GM23338 (cell line): ENCODE measurements at regions not wholly inside any gene's neighbourhood (a gene's known extent, or its start where the extent isn't known, plus 50 kb on each side); places are given as distances from the start of the nearest gene placed in this dataset.

Source experiments
- ATAC-seq: fragments of 200-7000 bp; cut with Tn5 transposase; 3 replicates; pipeline ENCODE4 v1.9.1; 2020
- DNase-seq: peaks from one replicate; pipeline ENCODE4 v3.0.0-alpha.2; 2015; ENCODE audit warnings: low spot score
- H2AFZ ChIP-seq: fragments of 200-600 bp; sonication (generic); 2 replicates; pipeline ENCODE4 v1.8.0; 2016; ENCODE audit warnings: antibody characterized with exemption, mild to moderate bottlenecking, moderate library complexity
- H3F3A ChIP-seq: fragments of 200-600 bp; sonication (generic); replicated peaks from 2 replicates; pipeline ENCODE4 v1.8.0; 2017; ENCODE audit warnings: antibody characterized with exemption, mixed run types, low read depth
- H3K27ac ChIP-seq: fragments of 200-600 bp; sonication (generic); 2 replicates; pipeline ENCODE4 v1.6.1; 2016; ENCODE audit warnings: low read depth
- H3K27me3 ChIP-seq: fragments of 200-600 bp; sonication (generic); 2 replicates; pipeline ENCODE4 v1.8.0; 2016; ENCODE audit warnings: mild to moderate bottlenecking, mixed run types, moderate library complexity; ENCODE audit not compliant: insufficient read depth
- H3K36me3 ChIP-seq: fragments of 200-600 bp; sonication (generic); 2 replicates; pipeline ENCODE4 v1.8.0; 2016; ENCODE audit warnings: mild to moderate bottlenecking; ENCODE audit not compliant: insufficient read depth
- H3K4me1 ChIP-seq: fragments of 200-600 bp; sonication (generic); 2 replicates; pipeline ENCODE4 v1.8.0; 2016; ENCODE audit warnings: mild to moderate bottlenecking, moderate library complexity; ENCODE audit not compliant: insufficient read depth
- H3K4me2 ChIP-seq: fragments of 200-600 bp; sonication (generic); 2 replicates; pipeline ENCODE4 v1.7.1; 2017; ENCODE audit warnings: mixed run types
- H3K4me3 ChIP-seq: fragments of 200-600 bp; sonication (generic); 2 replicates; pipeline ENCODE4 v1.6.1; 2016; ENCODE audit warnings: mixed run types
- H3K79me2 ChIP-seq: fragments of 200-600 bp; sonication (generic); replicated peaks from 2 replicates; pipeline ENCODE4 v1.8.0; 2017; ENCODE audit warnings: mild to moderate bottlenecking; ENCODE audit not compliant: insufficient read depth
- H3K9me2 ChIP-seq: fragments of 200-600 bp; sonication (generic); 2 replicates; pipeline ENCODE4 v1.8.0; 2017; ENCODE audit not compliant: insufficient read depth
- H4K20me1 ChIP-seq: fragments of 200-600 bp; sonication (generic); replicated peaks from 2 replicates; pipeline ENCODE4 v1.8.0; 2017; ENCODE audit warnings: mild to moderate bottlenecking; ENCODE audit not compliant: insufficient read depth
- H3K27ac Mint-ChIP-seq: 2 replicates; pipeline ENCODE4 v1.8.0; 2020; ENCODE audit warnings: inconsistent platforms, mild to moderate bottlenecking, moderate library complexity, mixed read lengths
- H3K27me3 Mint-ChIP-seq: 3 replicates; pipeline ENCODE4 v1.8.0; 2022; ENCODE audit warnings: low read depth, mild to moderate bottlenecking, moderate library complexity, mixed read lengths, inconsistent platforms; ENCODE audit not compliant: insufficient read depth, poor library complexity
- H3K36me3 Mint-ChIP-seq: 3 replicates; pipeline ENCODE4 v1.8.0; 2021; ENCODE audit warnings: low read depth, mild to moderate bottlenecking, inconsistent platforms, moderate library complexity, mixed read lengths
- H3K4me1 Mint-ChIP-seq: 3 replicates; pipeline ENCODE4 v1.8.0; 2020; ENCODE audit warnings: mild to moderate bottlenecking, inconsistent platforms, mixed read lengths
- H3K4me3 Mint-ChIP-seq: 3 replicates; pipeline ENCODE4 v1.8.0; 2021; ENCODE audit warnings: moderate library complexity, mild to moderate bottlenecking, inconsistent platforms, mixed read lengths
- H3K9me3 Mint-ChIP-seq: 3 replicates; pipeline ENCODE4 v1.8.0; 2020; ENCODE audit warnings: moderate library complexity, mild to moderate bottlenecking, inconsistent platforms, mixed read lengths
- CREB1 ChIP-seq: fragments of 250-450 bp; sonication (Bioruptor Pico); IDR thresholded peaks from 2 replicates; pipeline ENCODE4 v1.5.0; 2020; ENCODE audit warnings: low read depth, mild to moderate bottlenecking, moderate library complexity
- CTCF ChIP-seq, 2 experiments: fragments of 200-600 bp in 1 of 2; sonication (generic) in 1 of 2; conservative IDR thresholded peaks; 2 replicates each; pipeline versions ENCODE4 v1.5.1 to v1.6.1; 2016 to 2017; ENCODE audit warnings: antibody characterized with exemption in 2 of 2, low read depth in 2 of 2, mild to moderate bottlenecking in 2 of 2, moderate library complexity in 1 of 2
- ETS1 ChIP-seq: IDR thresholded peaks from 2 replicates; pipeline ENCODE4 v1.6.1; 2016; ENCODE audit warnings: antibody characterized with exemption
- EZH2 ChIP-seq: fragments of 200-600 bp; sonication (generic); IDR thresholded peaks from one replicate; pipeline ENCODE4 v1.8.0; 2017; ENCODE audit warnings: antibody characterized with exemption, mild to moderate bottlenecking, low read depth; ENCODE audit not compliant: unreplicated experiment
- EZH2phosphoT487 ChIP-seq: fragments of 200-600 bp; sonication (generic); IDR thresholded peaks from one replicate; pipeline ENCODE4 v1.8.1; 2018; ENCODE audit warnings: antibody characterized with exemption; ENCODE audit not compliant: unreplicated experiment
- JUNB ChIP-seq: IDR thresholded peaks from one replicate; pipeline ENCODE4 v1.6.1; 2016; ENCODE audit warnings: antibody characterized with exemption; ENCODE audit not compliant: unreplicated experiment
- NANOG ChIP-seq: IDR thresholded peaks from 2 replicates; pipeline ENCODE4 v1.6.1; 2016; ENCODE audit warnings: antibody characterized with exemption, borderline replicate concordance
- POLR2AphosphoS5 ChIP-seq: IDR thresholded peaks from 2 replicates; pipeline ENCODE4 v1.6.1; 2016; ENCODE audit warnings: antibody characterized with exemption, low read depth
- REST ChIP-seq: IDR thresholded peaks from one replicate; pipeline ENCODE4 v1.6.1; 2018; ENCODE audit warnings: antibody characterized with exemption; ENCODE audit not compliant: unreplicated experiment
- STAT1 ChIP-seq: IDR thresholded peaks from one replicate; pipeline ENCODE4 v1.6.1; 2016; ENCODE audit warnings: antibody characterized with exemption; ENCODE audit not compliant: unreplicated experiment
- ZNF114 ChIP-seq: fragments of 250-450 bp; sonication (Bioruptor Pico); IDR thresholded peaks from 2 replicates; pipeline ENCODE4 v1.5.0; 2020; ENCODE audit warnings: mild to moderate bottlenecking, moderate library complexity
- ZNF331 ChIP-seq: fragments of 250-450 bp; sonication (Bioruptor Pico); IDR thresholded peaks from 2 replicates; pipeline ENCODE4 v1.5.0; 2020; ENCODE audit warnings: low read depth, mild to moderate bottlenecking, moderate library complexity
- ZNF462 ChIP-seq: fragments of 250-450 bp; sonication (Bioruptor Pico); IDR thresholded peaks from 2 replicates; pipeline ENCODE4 v1.5.0; 2020; ENCODE audit warnings: mild to moderate bottlenecking, moderate library complexity

- no peak for DNase-seq
- Histone ChIP-seq H3F3A (no peaks in the 10 kb centered on the region), H3K4me1 (no peaks in the 10 kb centered on the region), H3K27me3 (no peaks in the 10 kb centered on the region), H3K79me2 (no peaks in the 10 kb centered on the region), H3K27ac (no peak overlapping the region), H3K9me2 (no peaks in the 10 kb centered on the region), H2AFZ (peak overlapping the region; percentile 72; the same call in 1 of the 2 replicates), H3K36me3 (no peaks in the 10 kb centered on the region), H3K4me3 (no peak overlapping the region), H3K4me2 (no peak overlapping the region), H4K20me1 (no peaks in the 10 kb centered on the region)
- H3K27ac Mint-ChIP-seq, result peak overlapping the region; percentile 36
- no peaks in the 10 kb centered on the region for H3K9me3 Mint-ChIP-seq
- H3K27me3 Mint-ChIP-seq, result no peaks in the 10 kb centered on the region
- TF ChIP-seq ZNF114 (no peak), ETS1 (no peak), REST (no peak), STAT1 (no peak), JUNB (no peak), CREB1 (CRISPR knock-in tag) (no peak), CTCF (conservative IDR thresholded peaks at IDR 0.05; ENCODE audit: low read depth in 2 of 2) (no peak), EZH2phosphoT487 (no peak), POLR2AphosphoS5 (no peak), EZH2 (no peak), ZNF462 (CRISPR knock-in tag) (no peak), ZNF331 (CRISPR knock-in tag) (no peak), NANOG (no peak)
- no peak overlapping the region for H3K4me3 Mint-ChIP-seq
- H3K36me3 Mint-ChIP-seq, result no peaks in the 10 kb centered on the region
- no peak for ATAC-seq
- H3K4me1 Mint-ChIP-seq, result peaks cover 13% of the 10 kb centered on the region; the same call in 2 of the 3 replicates
Observed at GRCh38 chr11:88402192-88402715, 64.7 kb upstream of the CTSC start.
